ENCODE measurements at regions not wholly inside any gene's neighbourhood (a gene's known extent, or its start where the extent isn't known, plus 50 kb on each side); places are given as distances from the start of the nearest gene placed in this dataset.

GRCh38 chr11:79510960-79511359 lies 70.1 kb upstream of the TENM4 start:
- no peak for TF ChIP-seq CTCF (IDR thresholded peaks at IDR 0.05; ENCODE audit: unreplicated experiment)
- Mint-ChIP-seq H3K36me3 (ENCODE audit: low read depth, unreplicated experiment) (no peaks in the 10 kb centered on the region), H3K27me3 (ENCODE audit: unreplicated experiment) (peaks cover 5% of the 10 kb centered on the region), H3K4me1 (ENCODE audit: unreplicated experiment) (no peaks in the 10 kb centered on the region), H3K4me3 (ENCODE audit: unreplicated experiment) (no peak overlapping the region), H3K9me3 (ENCODE audit: unreplicated experiment) (no peaks in the 10 kb centered on the region), H3K27ac (ENCODE audit: unreplicated experiment) (no peak overlapping the region)
- no peak for DNase-seq (ENCODE audit: low spot score)

- Mint-ChIP-seq H3K4me1 (ENCODE audit: unreplicated experiment) (no peaks in the 10 kb centered on the region), H3K27ac (ENCODE audit: unreplicated experiment) (no peak overlapping the region)
- no peak for DNase-seq (ENCODE audit: low spot score)
Measured at GRCh38 chr11:79508461-79508860, 67.6 kb upstream of the TENM4 start.

GRCh38 chr11:79507706-79508105 lies 66.9 kb upstream of the TENM4 start:
- DNase-seq (ENCODE audit: low spot score): no peak
- Mint-ChIP-seq H3K27ac (ENCODE audit: unreplicated experiment) (no peak overlapping the region), H3K36me3 (ENCODE audit: low read depth, unreplicated experiment) (no peaks in the 10 kb centered on the region), H3K4me1 (ENCODE audit: unreplicated experiment) (no peaks in the 10 kb centered on the region), H3K9me3 (ENCODE audit: unreplicated experiment) (no peaks in the 10 kb centered on the region), H3K4me3 (ENCODE audit: unreplicated experiment) (no peak overlapping the region), H3K27me3 (ENCODE audit: unreplicated experiment) (peaks cover 6% of the 10 kb centered on the region)
- TF ChIP-seq CTCF (IDR thresholded peaks at IDR 0.05; ENCODE audit: unreplicated experiment): no peak

More at GRCh38 chr11:79508461-79508860, 67.6 kb upstream of the TENM4 start:
- Mint-ChIP-seq H3K4me3 (ENCODE audit: unreplicated experiment) (no peak overlapping the region), H3K9me3 (ENCODE audit: unreplicated experiment) (no peaks in the 10 kb centered on the region), H3K36me3 (ENCODE audit: low read depth, unreplicated experiment) (no peaks in the 10 kb centered on the region), H3K27me3 (ENCODE audit: unreplicated experiment) (peaks cover 6% of the 10 kb centered on the region)
- no peak for TF ChIP-seq CTCF (IDR thresholded peaks at IDR 0.05; ENCODE audit: unreplicated experiment)

- H3K4me1 Mint-ChIP-seq (ENCODE audit: unreplicated experiment): no peaks in the 10 kb centered on the region
- no peaks in the 10 kb centered on the region for H3K36me3 Mint-ChIP-seq (ENCODE audit: low read depth, unreplicated experiment)
- DNase-seq (ENCODE audit: low spot score): no peak
- no peaks in the 10 kb centered on the region for H3K9me3 Mint-ChIP-seq (ENCODE audit: unreplicated experiment)
- peaks cover 6% of the 10 kb centered on the region for H3K27me3 Mint-ChIP-seq (ENCODE audit: unreplicated experiment)
- no peak for TF ChIP-seq CTCF (IDR thresholded peaks at IDR 0.05; ENCODE audit: unreplicated experiment)
- H3K27ac Mint-ChIP-seq (ENCODE audit: unreplicated experiment): no peak overlapping the region
- no peak overlapping the region for H3K4me3 Mint-ChIP-seq (ENCODE audit: unreplicated experiment)
Measured at GRCh38 chr11:79506734-79507344, 66.0 kb upstream of the TENM4 start.

- no peak overlapping the region for H3K4me3 Mint-ChIP-seq (ENCODE audit: unreplicated experiment)
- no peak for TF ChIP-seq CTCF (IDR thresholded peaks at IDR 0.05; ENCODE audit: unreplicated experiment)
- no peaks in the 10 kb centered on the region for H3K4me1 Mint-ChIP-seq (ENCODE audit: unreplicated experiment)
- no peaks in the 10 kb centered on the region for H3K36me3 Mint-ChIP-seq (ENCODE audit: low read depth, unreplicated experiment)
- peaks cover 6% of the 10 kb centered on the region for H3K27me3 Mint-ChIP-seq (ENCODE audit: unreplicated experiment)
- no peak for DNase-seq (ENCODE audit: low spot score)
- H3K9me3 Mint-ChIP-seq (ENCODE audit: unreplicated experiment): no peaks in the 10 kb centered on the region
- no peak overlapping the region for H3K27ac Mint-ChIP-seq (ENCODE audit: unreplicated experiment)
Measured at GRCh38 chr11:79506124-79506523, 65.3 kb upstream of the TENM4 start.
